Subcutaneous abdominal adipose tissue (tissue), 5 donors: ENCODE measurements at regions not wholly inside any gene's neighbourhood (a gene's known extent, or its start where the extent isn't known, plus 50 kb on each side); places are given as distances from the start of the nearest gene placed in this dataset.

Experiments
- H3K27ac ChIP-seq: one replicate; pipeline ENCODE4 v1.7.0; 2013; ENCODE audit warnings: low read depth, mild to moderate bottlenecking, inconsistent platforms, low read length, moderate library complexity
- H3K27me3 ChIP-seq, 5 donors: one replicate each; pipeline ENCODE4 v1.7.0; 2013; ENCODE audit warnings: low read length in 5 of 5, inconsistent platforms in 1 of 5; ENCODE audit not compliant: control insufficient read depth in 5 of 5, insufficient read depth in 4 of 5
- H3K36me3 ChIP-seq, 5 donors: one replicate each; pipeline ENCODE4 v1.7.0; 2013; ENCODE audit warnings: low read length in 5 of 5; ENCODE audit not compliant: control insufficient read depth in 5 of 5, insufficient read depth in 5 of 5
- H3K4me1 ChIP-seq, 5 donors: one replicate each; pipeline ENCODE4 v1.7.0; 2013; ENCODE audit warnings: low read length in 5 of 5, mild to moderate bottlenecking in 3 of 5, moderate library complexity in 1 of 5; ENCODE audit not compliant: control insufficient read depth in 5 of 5, insufficient read depth in 5 of 5
- H3K4me3 ChIP-seq, 5 donors: one replicate each; pipeline ENCODE4 v1.7.0; 2013; ENCODE audit warnings: low read length in 5 of 5, low read depth in 1 of 5
- H3K9ac ChIP-seq, 5 donors: one replicate each; pipeline ENCODE4 v1.7.0; 2013; ENCODE audit warnings: low read length in 5 of 5, mild to moderate bottlenecking in 4 of 5, moderate library complexity in 3 of 5
- H3K9me3 ChIP-seq, 5 donors: one replicate each; pipeline ENCODE4 v1.7.0; 2013; ENCODE audit warnings: low read length in 5 of 5; ENCODE audit not compliant: control insufficient read depth in 5 of 5
- donor health status: healthy.
- donor health status: healthy.
- donor health status: healthy.
- donor health status: healthy.
- donor health status: healthy.

- H3K4me1 ChIP-seq = peaks cover 0 to 3% (median 0%) of the 10 kb centered on the region in 5 donors
- no peaks in the 10 kb centered on the region for H3K27me3 ChIP-seq
- no peak overlapping the region for H3K27ac ChIP-seq
- H3K9me3 ChIP-seq = no peaks in the 10 kb centered on the region
- H3K36me3 ChIP-seq = no peaks in the 10 kb centered on the region
- H3K4me3 ChIP-seq = no peak overlapping the region
- H3K9ac ChIP-seq = no peak overlapping the region
Measured at GRCh38 chr3:102098130-102098885, 249.0 kb downstream of the NFKBIZ start.

- Histone ChIP-seq H3K27me3 (no peaks in the 10 kb centered on the region), H3K9ac (no peak overlapping the region), H3K36me3 (no peaks in the 10 kb centered on the region), H3K9me3 (no peaks in the 10 kb centered on the region), H3K27ac (no peak overlapping the region), H3K4me3 (no peak overlapping the region), H3K4me1 (peaks cover 0 to 8% (median 0%) of the 10 kb centered on the region in 5 donors)
Measured at GRCh38 chr3:102099913-102100312, 250.6 kb downstream of the NFKBIZ start.

GRCh38 chr3:102102394-102102793 is 253.1 kb downstream of the NFKBIZ start:
- Histone ChIP-seq H3K9ac (no peak overlapping the region), H3K36me3 (no peaks in the 10 kb centered on the region), H3K27ac (no peak overlapping the region), H3K9me3 (peaks cover 0 to 1% (median 0%) of the 10 kb centered on the region in 5 donors), H3K27me3 (no peaks in the 10 kb centered on the region), H3K4me3 (no peak overlapping the region), H3K4me1 (peaks cover 0 to 5% (median 4%) of the 10 kb centered on the region in 5 donors)

GRCh38 chr3:102104033-102104432 is 254.7 kb downstream of the NFKBIZ start:
- H3K9ac ChIP-seq = no peak overlapping the region
- H3K27me3 ChIP-seq = no peaks in the 10 kb centered on the region
- H3K4me1 ChIP-seq = peaks cover 0 to 5% (median 4%) of the 10 kb centered on the region in 5 donors
- H3K27ac ChIP-seq = no peak overlapping the region
- H3K4me3 ChIP-seq = no peak overlapping the region
- peaks cover 0 to 7% (median 0%) of the 10 kb centered on the region in 5 donors for H3K9me3 ChIP-seq
- no peaks in the 10 kb centered on the region for H3K36me3 ChIP-seq

GRCh38 chr3:102105193-102105592 is 255.9 kb downstream of the NFKBIZ start:
- no peaks in the 10 kb centered on the region for H3K36me3 ChIP-seq
- no peak overlapping the region for H3K27ac ChIP-seq
- peaks cover 0 to 5% (median 4%) of the 10 kb centered on the region in 5 donors for H3K4me1 ChIP-seq
- peaks cover 0 to 7% (median 0%) of the 10 kb centered on the region in 5 donors for H3K9me3 ChIP-seq
- no peaks in the 10 kb centered on the region for H3K27me3 ChIP-seq
- no peak overlapping the region for H3K4me3 ChIP-seq
- H3K9ac ChIP-seq = no peak overlapping the region

- H3K9ac ChIP-seq = no peak overlapping the region
- no peaks in the 10 kb centered on the region for H3K27me3 ChIP-seq
- no peak overlapping the region for H3K4me3 ChIP-seq
Measured at GRCh38 chr3:102106416-102107097, 257.2 kb downstream of the NFKBIZ start.

GRCh38 chr3:102112704-102113230 is 263.5 kb downstream of the NFKBIZ start:
- no peak overlapping the region for H3K9ac ChIP-seq
- H3K4me3 ChIP-seq = no peak overlapping the region
- no peaks in the 10 kb centered on the region for H3K27me3 ChIP-seq
- H3K36me3 ChIP-seq = no peaks in the 10 kb centered on the region
- H3K4me1 ChIP-seq = no peaks in the 10 kb centered on the region
- H3K9me3 ChIP-seq = peaks cover 0 to 3% (median 0%) of the 10 kb centered on the region in 5 donors
- H3K27ac ChIP-seq = no peak overlapping the region

More at GRCh38 chr3:102106416-102107097, 257.2 kb downstream of the NFKBIZ start:
- no peak overlapping the region for H3K27ac ChIP-seq
- peaks cover 0 to 5% (median 4%) of the 10 kb centered on the region in 5 donors for H3K4me1 ChIP-seq
- no peaks in the 10 kb centered on the region for H3K36me3 ChIP-seq
- peaks cover 0 to 7% (median 0%) of the 10 kb centered on the region in 5 donors for H3K9me3 ChIP-seq

GRCh38 chr3:102113421-102114041 is 264.2 kb downstream of the NFKBIZ start:
- no peaks in the 10 kb centered on the region for H3K4me1 ChIP-seq
- H3K27ac ChIP-seq = no peak overlapping the region
- H3K9me3 ChIP-seq = no peaks in the 10 kb centered on the region
- H3K36me3 ChIP-seq = no peaks in the 10 kb centered on the region
- H3K27me3 ChIP-seq = no peaks in the 10 kb centered on the region
- no peak overlapping the region for H3K9ac ChIP-seq
- no peak overlapping the region for H3K4me3 ChIP-seq

GRCh38 chr3:102114264-102114979 is 265.1 kb downstream of the NFKBIZ start:
- no peak overlapping the region for H3K27ac ChIP-seq
- no peaks in the 10 kb centered on the region for H3K36me3 ChIP-seq
- H3K4me3 ChIP-seq = no peak overlapping the region
- H3K4me1 ChIP-seq = no peaks in the 10 kb centered on the region
- H3K27me3 ChIP-seq = no peaks in the 10 kb centered on the region
- no peak overlapping the region for H3K9ac ChIP-seq
- H3K9me3 ChIP-seq = no peaks in the 10 kb centered on the region
